HL-60 (cell line): ENCODE measurements at regions not wholly inside any gene's neighbourhood (a gene's known extent, or its start where the extent isn't known, plus 50 kb on each side); places are given as distances from the start of the nearest gene placed in this dataset.

Experiments
- DNase-seq, 2 experiments: peaks; one replicate each; pipeline ENCODE4 v3.0.0-alpha.2; 2010 to 2020; ENCODE audit warnings: low read depth in 1 of 2, low spot score in 1 of 2
- H3K27ac ChIP-seq: fragments of 250-450 bp; sonication (Bioruptor Pico); replicated peaks from 2 replicates; pipeline ENCODE4 v1.5.1; 2020; ENCODE audit warnings: mild to moderate bottlenecking, moderate library complexity
- H3K27me3 ChIP-seq: fragments of 250-450 bp; sonication (Bioruptor Pico); 2 replicates; pipeline ENCODE4 v1.5.1; 2021; ENCODE audit warnings: mild to moderate bottlenecking, moderate library complexity; ENCODE audit not compliant: insufficient read depth, poor library complexity, severe bottlenecking
- H3K4me3 ChIP-seq: replicated peaks from 2 replicates; pipeline ENCODE4 v1.5.1; 2011; ENCODE audit warnings: mild to moderate bottlenecking, control low read depth, low read length; ENCODE audit not compliant: insufficient read depth
- GABPA ChIP-seq: IDR thresholded peaks from 2 replicates; pipeline ENCODE4 v1.6.1; 2012; ENCODE audit warnings: low read depth
- POLR2AphosphoS5 ChIP-seq: IDR thresholded peaks from 2 replicates; pipeline ENCODE4 v1.6.1; 2012; ENCODE audit warnings: low read depth
- SPI1 ChIP-seq: IDR thresholded peaks from 2 replicates; pipeline ENCODE4 v1.6.1; 2012; ENCODE audit warnings: low read depth, mild to moderate bottlenecking, borderline replicate concordance
- TF ChIP-seq, protein P1 (sequence below): IDR thresholded peaks from one replicate; pipeline ENCODE4 v1.5.1; 2011; ENCODE audit warnings: low read length, control low read depth, inconsistent platforms; ENCODE audit not compliant: insufficient read depth
- TF ChIP-seq, protein P2 (sequence below): IDR thresholded peaks from 2 replicates; pipeline ENCODE4 v1.6.1; 2012; ENCODE audit warnings: low read depth; ENCODE audit not compliant: insufficient replicate concordance

DNA sequence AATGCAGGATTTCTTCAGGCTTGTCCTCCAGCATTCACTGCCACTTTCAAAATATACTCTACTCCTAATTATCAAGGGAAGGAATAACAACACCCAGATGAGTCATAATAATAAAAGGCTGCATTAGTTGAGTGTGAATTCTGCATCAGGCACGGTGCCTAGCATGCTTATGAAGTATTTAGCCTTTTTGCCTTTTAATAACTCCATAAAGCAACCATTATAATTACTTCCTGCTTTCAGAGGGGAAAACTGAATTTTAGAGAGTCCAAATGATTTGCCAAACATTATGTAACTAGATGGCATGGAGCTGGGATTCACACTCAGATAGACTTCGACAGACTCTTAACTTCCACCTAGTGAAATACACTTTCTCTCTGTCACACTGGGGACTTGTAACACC is 2365.5 kb downstream of the PCDH7 start:
- TF ChIP-seq GABPA = no peak
- TF ChIP-seq POLR2AphosphoS5 = no peak
- no peak for TF ChIP-seq SPI1
- TF ChIP-seq, protein P1, sequence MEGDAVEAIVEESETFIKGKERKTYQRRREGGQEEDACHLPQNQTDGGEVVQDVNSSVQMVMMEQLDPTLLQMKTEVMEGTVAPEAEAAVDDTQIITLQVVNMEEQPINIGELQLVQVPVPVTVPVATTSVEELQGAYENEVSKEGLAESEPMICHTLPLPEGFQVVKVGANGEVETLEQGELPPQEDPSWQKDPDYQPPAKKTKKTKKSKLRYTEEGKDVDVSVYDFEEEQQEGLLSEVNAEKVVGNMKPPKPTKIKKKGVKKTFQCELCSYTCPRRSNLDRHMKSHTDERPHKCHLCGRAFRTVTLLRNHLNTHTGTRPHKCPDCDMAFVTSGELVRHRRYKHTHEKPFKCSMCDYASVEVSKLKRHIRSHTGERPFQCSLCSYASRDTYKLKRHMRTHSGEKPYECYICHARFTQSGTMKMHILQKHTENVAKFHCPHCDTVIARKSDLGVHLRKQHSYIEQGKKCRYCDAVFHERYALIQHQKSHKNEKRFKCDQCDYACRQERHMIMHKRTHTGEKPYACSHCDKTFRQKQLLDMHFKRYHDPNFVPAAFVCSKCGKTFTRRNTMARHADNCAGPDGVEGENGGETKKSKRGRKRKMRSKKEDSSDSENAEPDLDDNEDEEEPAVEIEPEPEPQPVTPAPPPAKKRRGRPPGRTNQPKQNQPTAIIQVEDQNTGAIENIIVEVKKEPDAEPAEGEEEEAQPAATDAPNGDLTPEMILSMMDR = no peak
- TF ChIP-seq, protein P2, sequence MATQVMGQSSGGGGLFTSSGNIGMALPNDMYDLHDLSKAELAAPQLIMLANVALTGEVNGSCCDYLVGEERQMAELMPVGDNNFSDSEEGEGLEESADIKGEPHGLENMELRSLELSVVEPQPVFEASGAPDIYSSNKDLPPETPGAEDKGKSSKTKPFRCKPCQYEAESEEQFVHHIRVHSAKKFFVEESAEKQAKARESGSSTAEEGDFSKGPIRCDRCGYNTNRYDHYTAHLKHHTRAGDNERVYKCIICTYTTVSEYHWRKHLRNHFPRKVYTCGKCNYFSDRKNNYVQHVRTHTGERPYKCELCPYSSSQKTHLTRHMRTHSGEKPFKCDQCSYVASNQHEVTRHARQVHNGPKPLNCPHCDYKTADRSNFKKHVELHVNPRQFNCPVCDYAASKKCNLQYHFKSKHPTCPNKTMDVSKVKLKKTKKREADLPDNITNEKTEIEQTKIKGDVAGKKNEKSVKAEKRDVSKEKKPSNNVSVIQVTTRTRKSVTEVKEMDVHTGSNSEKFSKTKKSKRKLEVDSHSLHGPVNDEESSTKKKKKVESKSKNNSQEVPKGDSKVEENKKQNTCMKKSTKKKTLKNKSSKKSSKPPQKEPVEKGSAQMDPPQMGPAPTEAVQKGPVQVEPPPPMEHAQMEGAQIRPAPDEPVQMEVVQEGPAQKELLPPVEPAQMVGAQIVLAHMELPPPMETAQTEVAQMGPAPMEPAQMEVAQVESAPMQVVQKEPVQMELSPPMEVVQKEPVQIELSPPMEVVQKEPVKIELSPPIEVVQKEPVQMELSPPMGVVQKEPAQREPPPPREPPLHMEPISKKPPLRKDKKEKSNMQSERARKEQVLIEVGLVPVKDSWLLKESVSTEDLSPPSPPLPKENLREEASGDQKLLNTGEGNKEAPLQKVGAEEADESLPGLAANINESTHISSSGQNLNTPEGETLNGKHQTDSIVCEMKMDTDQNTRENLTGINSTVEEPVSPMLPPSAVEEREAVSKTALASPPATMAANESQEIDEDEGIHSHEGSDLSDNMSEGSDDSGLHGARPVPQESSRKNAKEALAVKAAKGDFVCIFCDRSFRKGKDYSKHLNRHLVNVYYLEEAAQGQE = no peak
- H3K27me3 ChIP-seq = no peaks in the 10 kb centered on the region
- no peak overlapping the region for H3K27ac ChIP-seq
- no peak overlapping the region for H3K4me3 ChIP-seq
- no peak for DNase-seq

DNA sequence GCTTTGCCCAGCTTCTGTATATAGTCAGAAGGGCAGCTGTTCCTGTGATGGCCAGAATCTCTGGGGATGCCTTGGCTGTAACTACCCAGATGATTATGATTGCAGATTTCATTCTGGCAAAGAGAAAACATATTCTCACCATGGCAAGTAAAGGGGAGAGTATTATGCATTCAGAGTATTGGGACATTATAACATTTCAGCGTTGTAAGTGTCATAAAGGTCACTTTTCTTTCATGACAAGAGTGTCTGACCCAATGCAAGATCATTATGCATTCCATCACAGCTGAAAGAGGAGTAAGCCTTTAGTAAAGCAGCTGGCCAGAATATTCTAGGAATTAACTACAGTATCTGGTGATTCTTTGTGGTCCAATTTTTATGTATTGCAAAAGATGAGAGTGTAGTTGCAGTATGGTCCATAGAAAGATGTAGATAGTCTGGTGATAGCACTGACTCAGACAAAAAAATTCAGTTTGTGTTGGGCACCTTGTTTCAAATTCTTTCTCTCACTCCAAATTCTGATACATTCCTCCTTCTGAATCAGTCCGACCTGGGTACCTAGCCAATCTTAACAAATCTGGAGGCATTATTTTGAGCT is 2366.3 kb downstream of the PCDH7 start:
- no peaks in the 10 kb centered on the region for H3K27me3 ChIP-seq
- H3K4me3 ChIP-seq = no peak overlapping the region
- no peak overlapping the region for H3K27ac ChIP-seq
- TF ChIP-seq, protein P2 = no peak
- no peak for TF ChIP-seq SPI1
- no peak for TF ChIP-seq GABPA
- TF ChIP-seq, protein P1 = no peak
- TF ChIP-seq POLR2AphosphoS5 = no peak
- DNase-seq = no peak

DNA sequence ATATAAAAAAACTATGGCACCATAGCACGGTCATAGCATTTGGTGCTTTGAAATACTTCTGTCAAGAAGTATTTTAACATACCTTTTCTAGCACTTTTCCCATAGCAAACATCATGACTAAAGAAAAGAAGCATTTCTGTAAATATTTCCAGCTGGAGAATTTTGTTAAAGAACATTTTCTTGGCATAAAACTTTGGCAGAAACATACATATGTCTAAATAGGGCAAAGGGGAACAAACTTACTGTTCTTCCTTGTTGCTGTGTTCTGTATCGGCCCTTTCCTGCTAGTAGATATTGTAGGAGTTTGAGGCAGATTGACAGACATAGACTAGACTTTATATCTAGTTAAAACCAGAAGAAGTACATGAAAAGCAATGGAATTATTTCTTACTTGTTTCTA is 2368.5 kb downstream of the PCDH7 start:
- H3K27me3 ChIP-seq = no peaks in the 10 kb centered on the region
- H3K27ac ChIP-seq = no peak overlapping the region
- H3K4me3 ChIP-seq = no peak overlapping the region
- TF ChIP-seq, protein P1 = no peak
- no peak for TF ChIP-seq SPI1
- TF ChIP-seq GABPA = no peak
- TF ChIP-seq, protein P2 = no peak
- no peak for TF ChIP-seq POLR2AphosphoS5
- no peak for DNase-seq
